ENCODE measurements at regions not wholly inside any gene's neighbourhood (a gene's known extent, or its start where the extent isn't known, plus 50 kb on each side); places are given as distances from the start of the nearest gene placed in this dataset.
A peak's percentile ranks its signal among the peaks of the same experiment; 100 is the strongest.

GRCh38 chr17:79395545-79395944, 215.3 kb downstream of the RBFOX3 start:
- Mint-ChIP-seq H3K4me3 (no peak overlapping the region), H3K4me1 (ENCODE audit: low read depth) (peaks cover under 1% of the 10 kb centered on the region), H3K27ac (no peak overlapping the region), H3K27me3 (ENCODE audit: low read depth) (peaks cover 14% of the 10 kb centered on the region), H3K36me3 (ENCODE audit: low read depth) (no peaks in the 10 kb centered on the region), H3K9me3 (ENCODE audit: insufficient read depth) (no peaks in the 10 kb centered on the region)
- ATAC-seq (no peak), DNase-seq (no peak)
- ChIA-PET CTCF (no interaction called here), POLR2A (no interaction called here)

DNA sequence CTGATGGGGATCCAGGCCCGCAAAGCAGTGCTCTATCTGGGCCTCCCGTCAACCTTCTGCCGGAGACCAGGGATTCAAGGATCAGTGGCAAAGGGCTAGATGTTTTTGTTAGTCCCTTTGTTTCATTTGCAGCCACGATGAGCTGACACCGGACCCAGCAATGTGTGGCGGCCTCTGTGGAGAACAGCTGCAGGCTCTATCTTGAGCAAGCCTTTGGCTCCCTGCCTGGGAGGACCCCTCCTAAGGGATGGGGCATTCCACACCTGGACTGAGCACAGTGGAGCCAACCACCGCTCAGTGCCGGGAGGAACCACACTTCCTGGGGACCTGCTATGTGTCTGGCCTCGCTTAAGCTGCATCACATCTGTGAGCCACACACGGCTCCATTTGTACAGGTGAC, 215.8 kb downstream of the RBFOX3 start:
- H3K4me3 Mint-ChIP-seq = no peak overlapping the region
- ATAC-seq (no peak), DNase-seq (no peak)
- no peaks in the 10 kb centered on the region for H3K36me3 Mint-ChIP-seq (ENCODE audit: low read depth)
- no peaks in the 10 kb centered on the region for H3K4me1 Mint-ChIP-seq (ENCODE audit: low read depth)
- no peak overlapping the region for H3K27ac Mint-ChIP-seq
- ChIA-PET CTCF (no interaction called here), POLR2A (no interaction called here)
- no peaks in the 10 kb centered on the region for H3K9me3 Mint-ChIP-seq (ENCODE audit: insufficient read depth)
- H3K27me3 Mint-ChIP-seq (ENCODE audit: low read depth) = peaks cover 10% of the 10 kb centered on the region

- Mint-ChIP-seq H3K9me3 (ENCODE audit: insufficient read depth) (no peaks in the 10 kb centered on the region), H3K27me3 (ENCODE audit: low read depth) (peaks cover 10% of the 10 kb centered on the region), H3K4me3 (no peak overlapping the region), H3K27ac (no peak overlapping the region), H3K4me1 (ENCODE audit: low read depth) (no peaks in the 10 kb centered on the region), H3K36me3 (ENCODE audit: low read depth) (no peaks in the 10 kb centered on the region)
- ATAC-seq (peak; percentile 68), DNase-seq (peak; percentile 71)
- ChIA-PET CTCF (interaction anchor here (1.0 to 4.8 kb wide), 14 partner anchors 9 to 348 kb away, joined by 3 to 70 read pairs (median 6); no protein-coding TSS in a partner anchor), POLR2A (no interaction called here)
Observed at GRCh38 chr17:79393358-79394052, 217.3 kb downstream of the RBFOX3 start.

DNA sequence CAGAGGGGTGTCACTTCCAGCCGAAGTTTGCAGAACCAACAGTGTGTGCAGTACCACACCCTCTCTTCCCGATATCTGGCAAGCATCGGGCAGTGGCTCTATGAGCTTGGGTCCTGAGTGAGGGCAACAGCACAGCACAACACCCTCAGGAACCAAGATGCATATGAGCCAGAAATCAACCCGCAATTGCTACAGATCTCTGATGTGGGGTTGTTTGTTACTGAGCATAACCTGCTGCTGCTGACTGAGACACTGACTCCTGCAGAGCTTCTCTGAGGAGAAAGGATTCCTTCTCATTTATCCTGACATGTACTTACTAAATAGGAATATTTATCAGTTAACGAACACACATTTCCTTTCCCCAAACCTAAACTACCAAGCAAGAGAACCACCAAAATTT, 218.3 kb downstream of the RBFOX3 start:
- Mint-ChIP-seq H3K27ac (no peak overlapping the region), H3K4me3 (no peak overlapping the region), H3K4me1 (ENCODE audit: low read depth) (no peaks in the 10 kb centered on the region), H3K36me3 (ENCODE audit: low read depth) (no peaks in the 10 kb centered on the region), H3K9me3 (ENCODE audit: insufficient read depth) (no peaks in the 10 kb centered on the region), H3K27me3 (ENCODE audit: low read depth) (peaks cover 10% of the 10 kb centered on the region)
- ChIA-PET CTCF (interaction anchor here (0.7 to 4.8 kb wide), 19 partner anchors 10 to 350 kb away, joined by 3 to 70 read pairs (median 4); no protein-coding TSS in a partner anchor), POLR2A (interaction anchor here (0.6 kb wide), 1 partner anchor 325 kb away, joined by 3 read pairs; no protein-coding TSS in a partner anchor)
- ATAC-seq (no peak), DNase-seq (no peak)

DNA sequence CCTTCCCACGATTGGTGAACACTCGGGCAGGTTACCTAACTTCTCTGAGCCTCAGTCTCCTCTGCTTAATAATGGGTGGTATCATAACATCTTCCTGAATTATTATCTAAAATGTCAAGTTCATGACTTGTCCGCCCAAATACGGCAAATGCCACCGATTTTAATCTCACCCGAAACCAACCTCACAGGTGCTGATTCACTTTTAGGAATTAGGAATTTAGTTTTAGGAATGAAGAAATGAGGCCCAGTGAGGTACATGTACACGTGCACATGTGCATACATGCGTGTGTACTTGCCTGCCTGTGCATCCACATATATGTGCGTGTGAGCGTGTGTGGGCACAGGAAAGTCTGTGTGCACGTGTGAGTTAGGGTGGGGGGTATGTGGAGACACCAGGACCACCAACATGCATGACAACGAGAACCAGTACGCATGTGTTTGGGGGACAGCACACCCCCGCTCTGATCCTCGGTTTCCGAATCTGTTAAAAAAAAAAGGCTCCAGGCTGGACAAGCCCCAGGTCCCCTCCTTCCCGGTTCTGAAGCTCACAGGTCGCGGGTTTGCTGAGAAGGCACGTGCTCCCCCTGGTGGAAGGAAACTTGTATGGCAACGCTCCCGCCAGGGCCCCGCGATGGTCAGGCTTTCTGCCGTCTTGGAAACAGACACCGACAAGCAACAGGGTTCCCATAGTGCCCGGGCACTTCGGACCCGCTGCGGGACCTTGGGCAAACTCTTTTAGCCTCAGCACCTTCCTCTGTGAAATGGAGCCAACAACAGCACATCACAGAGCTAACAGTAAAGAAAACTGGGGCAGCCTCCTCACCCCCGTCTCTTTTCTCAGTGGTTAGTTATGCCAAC, 219.2 kb downstream of the RBFOX3 start:
- Mint-ChIP-seq H3K27me3 (ENCODE audit: low read depth) (peaks cover 10% of the 10 kb centered on the region), H3K9me3 (ENCODE audit: insufficient read depth) (no peaks in the 10 kb centered on the region), H3K4me1 (ENCODE audit: low read depth) (no peaks in the 10 kb centered on the region), H3K4me3 (no peak overlapping the region), H3K36me3 (ENCODE audit: low read depth) (no peaks in the 10 kb centered on the region), H3K27ac (no peak overlapping the region)
- ATAC-seq (no peak), DNase-seq (peak; percentile 73)
- ChIA-PET CTCF (interaction anchor here (0.6 to 4.8 kb wide), 19 partner anchors 11 to 439 kb away, joined by 3 to 70 read pairs (median 4); no protein-coding TSS in a partner anchor), POLR2A (no interaction called here)

- Mint-ChIP-seq H3K4me1 (ENCODE audit: low read depth) (no peaks in the 10 kb centered on the region), H3K36me3 (ENCODE audit: low read depth) (no peaks in the 10 kb centered on the region), H3K4me3 (no peak overlapping the region), H3K27me3 (ENCODE audit: low read depth) (peaks cover 10% of the 10 kb centered on the region), H3K9me3 (ENCODE audit: insufficient read depth) (no peaks in the 10 kb centered on the region), H3K27ac (no peak overlapping the region)
- ATAC-seq (no peak), DNase-seq (no peak)
- POLR2A ChIA-PET = no interaction called here
- CTCF ChIA-PET = interaction anchor here (1.1 to 4.8 kb wide), 3 partner anchors 13 to 302 kb away, joined by 3 to 70 read pairs (median 61); no protein-coding TSS in a partner anchor
Observed at GRCh38 chr17:79389896-79390295, 221.0 kb downstream of the RBFOX3 start.

DNA sequence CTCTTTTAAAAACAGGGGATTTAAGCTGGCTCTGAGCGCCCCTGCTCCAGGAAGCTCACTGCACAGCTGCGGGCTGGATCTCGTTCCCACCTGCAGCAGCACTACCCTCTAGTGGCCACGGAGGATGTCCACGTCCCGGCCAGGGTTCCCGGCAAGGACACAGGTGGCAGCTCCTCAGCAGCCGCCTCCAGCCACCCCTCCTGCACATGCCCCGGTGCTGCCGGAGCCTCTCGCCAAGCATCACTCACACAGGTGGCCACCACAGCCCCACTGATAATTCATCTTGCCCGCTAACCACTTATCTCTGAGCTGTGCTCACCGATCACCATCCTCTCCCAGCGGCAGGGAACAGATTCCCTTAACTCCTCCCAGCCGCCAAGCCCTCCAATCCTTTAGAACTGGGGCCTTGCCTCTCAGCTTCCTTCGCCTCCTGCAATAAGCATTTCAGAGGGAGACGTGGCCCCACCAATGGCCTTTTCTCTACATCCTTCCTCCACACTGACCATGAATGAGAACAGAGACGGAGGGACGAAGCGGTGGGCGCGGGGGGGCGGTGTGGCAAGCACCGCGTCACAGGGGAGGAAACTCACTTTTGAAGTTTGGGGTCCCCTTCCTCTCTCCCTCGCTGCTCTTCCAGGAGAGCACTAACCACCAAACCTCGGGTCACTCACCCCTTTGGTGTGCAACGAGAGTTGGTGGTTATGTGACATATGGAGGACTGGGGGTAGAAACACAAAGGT, 222.1 kb downstream of the RBFOX3 start:
- peak; percentile 35 for DNase-seq
- no peaks in the 10 kb centered on the region for H3K4me1 Mint-ChIP-seq (ENCODE audit: low read depth)
- ATAC-seq = peak; percentile 39
- H3K27ac Mint-ChIP-seq = no peak overlapping the region
- POLR2A ChIA-PET = no interaction called here
- H3K36me3 Mint-ChIP-seq (ENCODE audit: low read depth) = no peaks in the 10 kb centered on the region
- no peaks in the 10 kb centered on the region for H3K9me3 Mint-ChIP-seq (ENCODE audit: insufficient read depth)
- H3K4me3 Mint-ChIP-seq = no peak overlapping the region
- H3K27me3 Mint-ChIP-seq (ENCODE audit: low read depth) = peaks cover 10% of the 10 kb centered on the region
- CTCF ChIA-PET = interaction anchor here (0.9 to 1.8 kb wide), 7 partner anchors 9 to 321 kb away, joined by 3 to 7 read pairs (median 4); no protein-coding TSS in a partner anchor

- H3K36me3 Mint-ChIP-seq (ENCODE audit: low read depth) = no peaks in the 10 kb centered on the region
- DNase-seq (no peak), ATAC-seq (no peak)
- no peaks in the 10 kb centered on the region for H3K9me3 Mint-ChIP-seq (ENCODE audit: insufficient read depth)
- H3K27ac Mint-ChIP-seq = no peak overlapping the region
- ChIA-PET CTCF (interaction anchor here (1.2 to 1.8 kb wide), 6 partner anchors 10 to 321 kb away, joined by 3 to 7 read pairs (median 4); no protein-coding TSS in a partner anchor), POLR2A (no interaction called here)
- H3K4me1 Mint-ChIP-seq (ENCODE audit: low read depth) = no peaks in the 10 kb centered on the region
- H3K4me3 Mint-ChIP-seq = no peak overlapping the region
- H3K27me3 Mint-ChIP-seq (ENCODE audit: low read depth) = peaks cover 7% of the 10 kb centered on the region
Observed at GRCh38 chr17:79387783-79388182, 223.1 kb downstream of the RBFOX3 start.

- Mint-ChIP-seq H3K27me3 (ENCODE audit: low read depth) (no peaks in the 10 kb centered on the region), H3K27ac (no peak overlapping the region), H3K9me3 (ENCODE audit: insufficient read depth) (no peaks in the 10 kb centered on the region), H3K36me3 (ENCODE audit: low read depth) (no peaks in the 10 kb centered on the region), H3K4me3 (no peak overlapping the region), H3K4me1 (ENCODE audit: low read depth) (no peaks in the 10 kb centered on the region)
- CTCF ChIA-PET = interaction anchor here (1.7 kb wide), 1 partner anchor 15 kb away, joined by 6 read pairs; no protein-coding TSS in a partner anchor
- POLR2A ChIA-PET = no interaction called here
- no peak for DNase-seq
- ATAC-seq = no peak
Observed at GRCh38 chr17:79385962-79386563, 224.8 kb downstream of the RBFOX3 start.

- no peaks in the 10 kb centered on the region for H3K36me3 Mint-ChIP-seq (ENCODE audit: low read depth)
- no peak overlapping the region for H3K4me3 Mint-ChIP-seq
- CTCF ChIA-PET = no interaction called here
- POLR2A ChIA-PET = no interaction called here
- H3K4me1 Mint-ChIP-seq (ENCODE audit: low read depth) = no peaks in the 10 kb centered on the region
- H3K27me3 Mint-ChIP-seq (ENCODE audit: low read depth) = no peaks in the 10 kb centered on the region
- ATAC-seq = no peak
- no peak for DNase-seq
- H3K9me3 Mint-ChIP-seq (ENCODE audit: insufficient read depth) = no peaks in the 10 kb centered on the region
- H3K27ac Mint-ChIP-seq = no peak overlapping the region
Observed at GRCh38 chr17:79382313-79382712, 228.5 kb downstream of the RBFOX3 start.

DNA sequence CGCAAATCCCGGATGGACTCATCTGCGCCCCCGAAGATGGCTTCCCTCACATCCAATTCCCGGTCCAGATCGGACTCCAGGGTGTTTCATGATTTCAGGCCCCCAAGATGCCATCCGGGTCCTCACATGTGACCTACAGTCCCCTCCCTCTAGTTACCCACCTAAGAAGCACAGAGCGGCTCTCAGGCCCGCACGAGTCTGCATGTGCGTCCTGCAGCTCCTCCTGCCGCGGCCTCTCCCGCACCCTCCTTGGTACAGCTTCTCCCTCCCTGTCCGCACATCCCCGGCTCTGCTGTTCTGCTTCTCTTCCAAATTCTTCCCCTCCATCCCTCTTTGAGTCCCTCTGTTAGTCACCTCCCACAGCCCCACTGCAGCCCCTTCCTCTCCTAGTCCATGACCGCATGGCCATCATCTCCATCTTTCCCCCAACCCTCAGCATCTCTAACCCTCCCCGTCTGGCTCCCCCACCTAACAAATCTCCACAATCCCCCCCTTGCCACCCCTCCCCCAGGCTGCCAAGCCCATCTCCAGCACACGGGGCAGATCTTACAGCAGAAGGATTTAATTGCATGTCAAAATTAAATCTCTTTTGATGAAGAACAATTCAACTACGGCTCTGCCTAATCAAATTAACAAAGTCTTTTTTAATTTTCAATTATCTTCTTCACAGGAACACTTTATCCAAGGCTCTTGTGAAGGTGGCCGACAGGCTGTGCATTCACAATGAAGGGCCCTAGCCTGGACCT, 231.0 kb downstream of the RBFOX3 start:
- H3K4me1 Mint-ChIP-seq (ENCODE audit: low read depth) = no peaks in the 10 kb centered on the region

More for the DNA sequence above, 231.0 kb downstream of the RBFOX3 start:
- Mint-ChIP-seq H3K36me3 (ENCODE audit: low read depth) (no peaks in the 10 kb centered on the region), H3K27me3 (ENCODE audit: low read depth) (no peaks in the 10 kb centered on the region), H3K27ac (no peak overlapping the region), H3K4me3 (no peak overlapping the region), H3K9me3 (ENCODE audit: insufficient read depth) (no peaks in the 10 kb centered on the region)
- ATAC-seq = no peak
- CTCF ChIA-PET = no interaction called here
- POLR2A ChIA-PET = no interaction called here
- no peak for DNase-seq

Data from activated CD8-positive, alpha-beta T cell treated with anti-CD3 and anti-CD28 coated beads, Interleukin-2, amount 10 ng/mL, durations not matched to agents 7 days and 5 days (primary cell).